ENCODE measurements at regions not wholly inside any gene's neighbourhood (a gene's known extent, or its start where the extent isn't known, plus 50 kb on each side); places are given as distances from the start of the nearest gene placed in this dataset.

- Mint-ChIP-seq H3K36me3 (ENCODE audit: low read depth) (no peaks in the 10 kb centered on the region), H3K9me3 (no peaks in the 10 kb centered on the region), H3K4me1 (ENCODE audit: low read depth) (no peaks in the 10 kb centered on the region), H3K27ac (no peak overlapping the region), H3K27me3 (ENCODE audit: low read depth) (no peaks in the 10 kb centered on the region), H3K4me3 (no peak overlapping the region)
These were observed 527.8 kb upstream of the PSMD7 start for GRCh38 chr16:73768786-73769203.

- Mint-ChIP-seq H3K9me3 (no peaks in the 10 kb centered on the region), H3K4me1 (ENCODE audit: low read depth) (no peaks in the 10 kb centered on the region), H3K36me3 (ENCODE audit: low read depth) (no peaks in the 10 kb centered on the region), H3K27ac (no peak overlapping the region), H3K4me3 (no peak overlapping the region), H3K27me3 (ENCODE audit: low read depth) (no peaks in the 10 kb centered on the region)
These were observed 532.3 kb upstream of the PSMD7 start for GRCh38 chr16:73764321-73764720.

DNA sequence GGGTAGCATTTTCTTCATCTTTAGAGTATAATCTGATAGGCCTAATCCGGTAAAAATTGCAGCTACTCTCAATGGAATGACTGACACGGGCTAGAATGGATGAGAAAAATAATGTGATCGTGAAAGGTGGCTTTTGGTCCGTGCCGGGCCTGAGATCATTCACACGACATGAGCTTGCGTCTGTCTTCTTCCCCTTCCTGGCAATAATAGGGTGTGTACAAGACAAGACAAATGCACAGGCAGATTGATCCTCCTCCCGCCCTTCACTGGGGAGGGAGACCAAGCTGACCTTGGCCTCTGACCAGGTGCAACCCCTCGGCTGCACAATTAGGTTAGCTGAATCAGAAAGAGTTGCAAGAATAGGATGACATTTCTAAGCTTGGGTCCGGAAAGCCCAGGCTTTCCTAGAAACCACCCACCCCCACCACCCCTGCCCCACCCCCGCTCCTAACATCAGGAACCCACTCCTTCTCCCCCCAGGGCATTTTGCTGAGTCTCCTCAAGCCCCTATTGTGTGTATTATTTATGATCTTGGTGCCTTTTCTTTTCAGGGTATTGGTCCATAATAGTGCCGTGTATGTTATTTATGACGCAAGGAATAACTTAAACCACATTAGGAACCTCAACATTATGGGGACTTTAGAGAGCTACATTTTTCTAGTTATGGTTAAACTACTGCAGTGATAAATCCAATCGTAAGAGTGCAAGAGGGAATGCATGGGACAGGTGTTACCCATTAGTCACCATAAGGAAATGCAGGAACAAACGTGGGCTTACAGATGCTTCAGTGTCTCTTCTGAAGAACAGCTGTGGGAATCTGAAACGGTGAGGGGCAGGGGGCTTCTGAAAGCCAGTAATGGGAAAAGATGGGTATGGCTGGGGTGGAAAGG, 540.1 kb upstream of the PSMD7 start:
- Mint-ChIP-seq H3K36me3 (ENCODE audit: low read depth) (no peaks in the 10 kb centered on the region), H3K9me3 (no peaks in the 10 kb centered on the region), H3K4me1 (ENCODE audit: low read depth) (no peaks in the 10 kb centered on the region), H3K27me3 (ENCODE audit: low read depth) (no peaks in the 10 kb centered on the region), H3K4me3 (no peak overlapping the region), H3K27ac (no peak overlapping the region)

DNA sequence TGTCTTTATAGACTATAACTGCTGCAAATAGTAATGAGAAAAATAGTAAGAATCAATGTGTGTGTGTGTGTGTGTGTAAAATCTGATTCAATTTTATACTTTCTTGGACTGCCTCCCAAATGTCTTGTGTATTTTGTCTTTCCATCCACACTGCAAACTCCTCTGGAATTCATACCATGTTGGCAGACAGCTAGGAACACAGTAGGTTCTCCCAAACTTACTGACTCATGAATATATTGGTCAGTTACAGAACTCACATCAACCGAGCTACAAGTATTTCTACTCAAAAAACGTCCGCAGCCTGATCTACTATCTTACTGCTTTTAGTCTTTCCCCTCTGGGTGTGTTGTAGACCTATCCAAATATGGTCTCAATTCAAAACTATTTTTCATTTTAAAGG, 542.7 kb upstream of the PSMD7 start:
- Mint-ChIP-seq H3K36me3 (ENCODE audit: low read depth) (no peaks in the 10 kb centered on the region), H3K4me1 (ENCODE audit: low read depth) (no peaks in the 10 kb centered on the region), H3K27ac (no peak overlapping the region), H3K9me3 (no peaks in the 10 kb centered on the region), H3K4me3 (no peak overlapping the region), H3K27me3 (ENCODE audit: low read depth) (no peaks in the 10 kb centered on the region)

GRCh38 chr16:73750639-73751038, 546.0 kb upstream of the PSMD7 start:
- Mint-ChIP-seq H3K9me3 (peaks cover 3% of the 10 kb centered on the region), H3K36me3 (ENCODE audit: low read depth) (no peaks in the 10 kb centered on the region), H3K27me3 (ENCODE audit: low read depth) (no peaks in the 10 kb centered on the region), H3K4me3 (no peak overlapping the region), H3K27ac (no peak overlapping the region), H3K4me1 (ENCODE audit: low read depth) (no peaks in the 10 kb centered on the region)

GRCh38 chr16:73747328-73747727, 549.3 kb upstream of the PSMD7 start:
- Mint-ChIP-seq H3K4me1 (ENCODE audit: low read depth) (no peaks in the 10 kb centered on the region), H3K4me3 (no peak overlapping the region), H3K9me3 (peaks cover 3% of the 10 kb centered on the region), H3K36me3 (ENCODE audit: low read depth) (no peaks in the 10 kb centered on the region), H3K27ac (no peak overlapping the region), H3K27me3 (ENCODE audit: low read depth) (no peaks in the 10 kb centered on the region)

GRCh38 chr16:73746554-73746953, 550.1 kb upstream of the PSMD7 start:
- Mint-ChIP-seq H3K36me3 (ENCODE audit: low read depth) (no peaks in the 10 kb centered on the region), H3K4me1 (ENCODE audit: low read depth) (no peaks in the 10 kb centered on the region), H3K27ac (no peak overlapping the region), H3K4me3 (no peak overlapping the region), H3K27me3 (ENCODE audit: low read depth) (no peaks in the 10 kb centered on the region), H3K9me3 (peaks cover 3% of the 10 kb centered on the region)

DNA sequence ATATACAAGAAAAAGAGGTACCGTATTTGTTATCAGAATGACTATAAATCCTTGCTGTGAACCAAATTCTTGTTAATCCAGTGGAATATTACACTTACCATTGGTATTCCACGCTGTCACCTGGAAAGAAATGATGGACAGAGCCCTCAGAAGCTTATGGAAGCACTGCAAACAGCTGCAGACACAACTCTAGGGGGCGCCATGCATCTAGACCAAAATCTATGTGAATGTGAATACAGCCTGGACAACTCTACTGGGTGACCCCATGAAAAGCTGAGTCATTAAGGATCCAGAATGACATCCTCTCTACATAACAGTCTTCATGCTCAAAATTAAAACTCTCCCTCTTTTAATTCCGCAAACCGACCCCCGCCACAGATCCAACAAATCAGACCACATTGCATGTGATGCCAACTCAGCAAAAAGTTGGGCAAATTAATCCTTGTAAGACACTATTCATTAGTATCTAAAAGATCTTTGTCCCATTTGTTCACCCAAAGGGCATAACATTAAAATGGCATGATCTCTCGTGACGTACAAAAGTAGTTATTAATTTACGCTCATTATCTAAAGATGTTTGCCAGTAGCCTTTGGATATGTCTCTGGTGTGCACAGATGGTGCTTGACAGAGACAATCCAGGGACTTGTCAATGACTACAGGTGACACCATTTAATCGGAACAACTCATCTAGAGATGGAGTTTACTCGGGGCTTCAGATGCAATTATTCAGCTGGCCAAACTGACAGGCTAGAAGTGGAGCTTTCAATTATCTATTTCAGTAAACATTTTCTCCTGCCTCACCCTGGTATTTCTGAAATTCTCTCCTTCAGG, 552.7 kb upstream of the PSMD7 start:
- no peaks in the 10 kb centered on the region for H3K27me3 Mint-ChIP-seq (ENCODE audit: low read depth)
- no peaks in the 10 kb centered on the region for H3K36me3 Mint-ChIP-seq (ENCODE audit: low read depth)
- peaks cover 3% of the 10 kb centered on the region for H3K9me3 Mint-ChIP-seq
- no peak overlapping the region for H3K27ac Mint-ChIP-seq
- no peak overlapping the region for H3K4me3 Mint-ChIP-seq
- H3K4me1 Mint-ChIP-seq (ENCODE audit: low read depth): no peaks in the 10 kb centered on the region

GRCh38 chr16:73739049-73739769, 557.4 kb upstream of the PSMD7 start:
- H3K9me3 Mint-ChIP-seq: no peaks in the 10 kb centered on the region
- H3K4me1 Mint-ChIP-seq (ENCODE audit: low read depth): peaks cover 1% of the 10 kb centered on the region
- no peaks in the 10 kb centered on the region for H3K36me3 Mint-ChIP-seq (ENCODE audit: low read depth)
- no peaks in the 10 kb centered on the region for H3K27me3 Mint-ChIP-seq (ENCODE audit: low read depth)
- no peak overlapping the region for H3K27ac Mint-ChIP-seq
- no peak overlapping the region for H3K4me3 Mint-ChIP-seq

- Mint-ChIP-seq H3K4me3 (no peak overlapping the region), H3K27ac (no peak overlapping the region), H3K27me3 (ENCODE audit: low read depth) (no peaks in the 10 kb centered on the region), H3K9me3 (no peaks in the 10 kb centered on the region), H3K36me3 (ENCODE audit: low read depth) (no peaks in the 10 kb centered on the region), H3K4me1 (ENCODE audit: low read depth) (peaks cover 1% of the 10 kb centered on the region)
These were observed 558.3 kb upstream of the PSMD7 start for GRCh38 chr16:73738266-73738665.

DNA sequence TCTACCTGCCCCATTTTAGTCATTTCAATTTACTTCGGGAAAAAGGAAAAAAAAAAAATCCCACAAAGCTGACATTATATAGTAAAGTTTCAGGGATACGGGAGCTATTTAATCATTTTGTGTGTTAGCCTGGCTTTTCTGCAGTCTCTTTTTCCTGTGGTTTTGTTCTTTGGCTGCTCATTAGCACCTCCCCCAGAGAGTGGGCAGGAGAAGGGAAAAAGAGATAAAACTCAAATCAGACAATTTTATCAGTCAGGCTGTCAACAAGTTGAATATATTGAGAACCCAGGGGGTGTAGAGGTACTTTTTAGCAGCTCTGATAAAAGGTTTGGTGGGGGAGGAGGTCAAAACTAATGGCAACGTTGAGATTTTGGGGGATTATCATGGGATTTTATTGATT, 559.0 kb upstream of the PSMD7 start:
- Mint-ChIP-seq H3K4me1 (ENCODE audit: low read depth) (peaks cover 1% of the 10 kb centered on the region), H3K27ac (no peak overlapping the region), H3K9me3 (no peaks in the 10 kb centered on the region), H3K36me3 (ENCODE audit: low read depth) (no peaks in the 10 kb centered on the region), H3K27me3 (ENCODE audit: low read depth) (no peaks in the 10 kb centered on the region), H3K4me3 (no peak overlapping the region)

DNA sequence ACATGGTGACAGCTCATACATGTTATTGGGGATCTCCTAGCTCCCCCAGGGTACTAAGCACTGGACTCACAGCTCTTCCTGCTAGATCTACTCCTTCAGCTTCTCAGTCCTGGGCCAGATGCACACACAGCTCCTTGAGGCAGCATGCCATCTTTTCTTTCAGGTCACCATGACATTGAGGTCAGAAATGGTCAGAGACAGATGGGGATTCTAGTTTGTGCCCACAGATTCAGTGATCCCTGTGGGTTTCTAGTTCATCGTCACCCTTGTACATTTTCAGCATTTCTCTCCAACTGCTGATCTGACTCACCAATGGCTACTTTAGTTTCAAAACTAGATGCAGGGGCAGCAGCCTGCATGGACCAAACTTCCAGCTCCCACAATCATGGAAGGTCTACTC, 560.7 kb upstream of the PSMD7 start:
- Mint-ChIP-seq H3K9me3 (no peaks in the 10 kb centered on the region), H3K36me3 (ENCODE audit: low read depth) (no peaks in the 10 kb centered on the region), H3K4me1 (ENCODE audit: low read depth) (peaks cover 1% of the 10 kb centered on the region), H3K27ac (no peak overlapping the region), H3K27me3 (ENCODE audit: low read depth) (no peaks in the 10 kb centered on the region), H3K4me3 (no peak overlapping the region)

DNA sequence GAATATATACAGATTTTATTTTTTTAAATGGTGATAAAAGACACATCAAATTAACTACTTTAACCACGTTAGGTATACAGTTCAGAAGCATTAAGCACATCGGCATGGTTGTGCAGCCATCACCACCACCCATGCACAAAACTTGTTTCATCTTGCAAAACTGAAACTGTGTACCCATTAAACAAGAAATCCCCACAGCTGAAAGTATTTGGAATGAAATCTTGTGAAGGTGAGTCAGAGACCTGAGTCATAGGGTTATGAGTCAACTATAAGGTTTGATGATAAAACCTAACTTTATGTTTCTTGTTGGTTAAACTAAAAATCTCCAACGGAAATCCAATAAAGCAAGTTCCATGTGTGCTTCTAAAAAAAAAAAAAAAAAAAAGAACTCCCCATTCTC, 561.6 kb upstream of the PSMD7 start:
- peaks cover 5% of the 10 kb centered on the region for H3K9me3 Mint-ChIP-seq
- H3K27ac Mint-ChIP-seq: no peak overlapping the region
- no peak overlapping the region for H3K4me3 Mint-ChIP-seq
- H3K4me1 Mint-ChIP-seq (ENCODE audit: low read depth): peaks cover 1% of the 10 kb centered on the region
- no peaks in the 10 kb centered on the region for H3K36me3 Mint-ChIP-seq (ENCODE audit: low read depth)
- H3K27me3 Mint-ChIP-seq (ENCODE audit: low read depth): no peaks in the 10 kb centered on the region

- peaks cover 11% of the 10 kb centered on the region for H3K9me3 Mint-ChIP-seq
- H3K4me1 Mint-ChIP-seq (ENCODE audit: low read depth): peaks cover 1% of the 10 kb centered on the region
- no peak overlapping the region for H3K27ac Mint-ChIP-seq
- no peaks in the 10 kb centered on the region for H3K36me3 Mint-ChIP-seq (ENCODE audit: low read depth)
- no peak overlapping the region for H3K4me3 Mint-ChIP-seq
- H3K27me3 Mint-ChIP-seq (ENCODE audit: low read depth): no peaks in the 10 kb centered on the region
These were observed 563.9 kb upstream of the PSMD7 start for GRCh38 chr16:73732681-73733080.
